Peyer's patch (tissue), 4 donors: ENCODE measurements at regions not wholly inside any gene's neighbourhood (a gene's known extent, or its start where the extent isn't known, plus 50 kb on each side); places are given as distances from the start of the nearest gene placed in this dataset.
A peak's percentile ranks its signal among the peaks of the same experiment; 100 is the strongest.

Source experiments
- DNase-seq, 3 donors: peaks; one replicate each; pipeline ENCODE4 v3.0.0-alpha.2; 2017 to 2019
- H3K27ac ChIP-seq, 4 donors: fragments of 200-600 bp; sonication (generic); one replicate each; pipeline ENCODE4 v1.5.1; 2016 to 2019
- H3K27me3 ChIP-seq, 2 donors: fragments of 200-600 bp; sonication (generic); one replicate each; pipeline ENCODE4 v1.5.1; 2019
- H3K36me3 ChIP-seq, 3 donors: fragments of 200-600 bp; sonication (generic); one replicate each; pipeline ENCODE4 v1.5.1; 2016 to 2019
- H3K4me1 ChIP-seq, 4 donors: fragments of 200-600 bp; sonication (generic); one replicate each; pipeline ENCODE4 v1.5.1; 2016 to 2019
- H3K4me3 ChIP-seq, 4 donors: fragments of 200-600 bp; sonication (generic); 1 replicate in 3 of 4; 2 replicates in 1 of 4; pipeline ENCODE4 v1.5.1; 2016 to 2019; ENCODE audit warnings: mild to moderate bottlenecking in 1 of 4
- H3K9me3 ChIP-seq, 4 donors: fragments of 200-600 bp; sonication (generic); one replicate each; pipeline ENCODE4 v1.5.1; 2016 to 2019; ENCODE audit warnings: mild to moderate bottlenecking in 1 of 4
- POLR2A ChIP-seq, 2 donors: fragments of 450-650 bp; IDR thresholded peaks; one replicate each; pipeline ENCODE4 v1.5.1; 2017; ENCODE audit warnings: antibody characterized with exemption in 2 of 2, mild to moderate bottlenecking in 2 of 2, moderate library complexity in 2 of 2
- TF ChIP-seq, protein P1 (sequence below), 6 experiments: fragments of 450-650 bp in 4 of 6; fragments of 200-600 bp in 2 of 6; sonication (generic) in 1 of 6; IDR thresholded peaks; one replicate each; pipeline ENCODE4 v1.5.1; 2017 to 2019; ENCODE audit warnings: antibody characterized with exemption in 6 of 6, mild to moderate bottlenecking in 3 of 6, moderate library complexity in 1 of 6

DNA sequence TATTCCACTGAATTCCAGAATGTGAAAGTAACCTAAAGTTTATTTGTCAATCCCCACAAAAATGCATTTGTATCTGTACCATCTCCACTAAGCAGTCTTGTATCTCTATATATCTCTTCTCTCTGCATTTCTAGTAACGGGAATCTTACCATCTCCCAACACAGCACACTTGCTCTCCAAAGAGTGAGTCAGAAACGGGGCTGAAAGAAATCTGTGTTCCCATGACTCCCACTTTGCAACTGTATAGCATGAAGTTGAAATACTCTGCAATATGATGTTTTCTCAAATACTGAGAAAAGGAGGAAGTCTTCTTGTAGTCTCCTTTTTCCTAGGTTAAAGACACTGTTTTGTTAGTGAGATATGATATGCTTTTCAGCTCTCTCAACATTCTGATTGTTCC lies 848.8 kb upstream of the ACO1 start:
- Histone ChIP-seq H3K4me3 (no peak overlapping the region), H3K27ac (no peak overlapping the region), H3K36me3 (no peaks in the 10 kb centered on the region), H3K4me1 (no peaks in the 10 kb centered on the region), H3K27me3 (no peaks in the 10 kb centered on the region), H3K9me3 (no peaks in the 10 kb centered on the region)
- DNase-seq: no peak
- TF ChIP-seq, protein P1, sequence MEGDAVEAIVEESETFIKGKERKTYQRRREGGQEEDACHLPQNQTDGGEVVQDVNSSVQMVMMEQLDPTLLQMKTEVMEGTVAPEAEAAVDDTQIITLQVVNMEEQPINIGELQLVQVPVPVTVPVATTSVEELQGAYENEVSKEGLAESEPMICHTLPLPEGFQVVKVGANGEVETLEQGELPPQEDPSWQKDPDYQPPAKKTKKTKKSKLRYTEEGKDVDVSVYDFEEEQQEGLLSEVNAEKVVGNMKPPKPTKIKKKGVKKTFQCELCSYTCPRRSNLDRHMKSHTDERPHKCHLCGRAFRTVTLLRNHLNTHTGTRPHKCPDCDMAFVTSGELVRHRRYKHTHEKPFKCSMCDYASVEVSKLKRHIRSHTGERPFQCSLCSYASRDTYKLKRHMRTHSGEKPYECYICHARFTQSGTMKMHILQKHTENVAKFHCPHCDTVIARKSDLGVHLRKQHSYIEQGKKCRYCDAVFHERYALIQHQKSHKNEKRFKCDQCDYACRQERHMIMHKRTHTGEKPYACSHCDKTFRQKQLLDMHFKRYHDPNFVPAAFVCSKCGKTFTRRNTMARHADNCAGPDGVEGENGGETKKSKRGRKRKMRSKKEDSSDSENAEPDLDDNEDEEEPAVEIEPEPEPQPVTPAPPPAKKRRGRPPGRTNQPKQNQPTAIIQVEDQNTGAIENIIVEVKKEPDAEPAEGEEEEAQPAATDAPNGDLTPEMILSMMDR (IDR thresholded peaks at IDR 0.05): no peak
- TF ChIP-seq POLR2A (IDR thresholded peaks at IDR 0.05): no peak

DNA sequence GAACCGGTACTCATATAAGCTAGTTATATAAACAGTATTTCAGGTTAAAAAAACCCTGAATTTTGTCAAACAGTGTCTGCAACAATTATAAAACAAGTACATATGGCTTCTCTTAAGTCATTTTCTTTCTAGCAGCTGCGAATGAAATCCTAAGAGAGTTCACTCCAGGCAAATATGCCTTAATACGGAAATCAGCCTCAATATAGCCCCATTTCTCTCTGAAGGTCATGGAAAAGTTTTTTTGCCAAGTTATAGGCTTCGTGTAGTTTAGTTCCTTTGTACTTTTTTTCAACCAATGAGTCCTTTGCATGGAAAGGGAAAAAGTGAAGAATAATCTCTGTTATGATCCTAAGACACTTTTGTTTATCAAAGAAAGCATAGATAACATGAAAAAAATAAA lies 848.0 kb upstream of the ACO1 start:
- Histone ChIP-seq H3K9me3 (no peaks in the 10 kb centered on the region), H3K27me3 (no peaks in the 10 kb centered on the region), H3K4me1 (no peaks in the 10 kb centered on the region), H3K4me3 (no peak overlapping the region), H3K27ac (no peak overlapping the region), H3K36me3 (no peaks in the 10 kb centered on the region)
- no peak for TF ChIP-seq POLR2A (IDR thresholded peaks at IDR 0.05)
- TF ChIP-seq, protein P1 (IDR thresholded peaks at IDR 0.05): no peak
- DNase-seq: no peak

DNA sequence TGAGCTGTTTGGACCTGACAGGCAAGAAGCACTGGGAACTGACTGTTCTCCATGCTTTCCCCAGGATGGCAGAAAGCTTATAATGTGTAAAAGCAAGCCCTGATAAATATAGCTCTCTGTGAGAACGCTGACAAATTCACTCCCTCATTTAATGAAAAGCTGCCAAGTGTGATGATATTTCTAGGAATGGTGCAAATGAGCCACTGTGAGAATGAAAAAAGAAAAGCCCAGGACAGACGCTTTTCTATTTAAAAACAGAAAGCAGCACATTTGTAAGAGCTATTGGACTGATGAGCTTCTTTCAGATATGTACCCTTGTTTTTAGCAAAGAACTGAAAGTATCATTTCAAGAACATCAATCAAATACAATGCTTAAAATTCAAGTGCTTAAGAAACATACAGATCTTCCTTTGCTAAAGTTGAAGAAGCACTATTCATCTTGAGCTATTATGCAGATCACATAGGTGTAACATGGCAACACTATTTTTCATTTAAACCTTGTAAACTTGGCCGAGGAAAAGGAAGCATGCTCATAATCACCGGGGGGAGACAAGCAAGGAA lies 842.6 kb upstream of the ACO1 start:
- H3K27me3 ChIP-seq: no peaks in the 10 kb centered on the region
- H3K4me3 ChIP-seq: no peak overlapping the region
- no peaks in the 10 kb centered on the region for H3K4me1 ChIP-seq
- no peak for DNase-seq
- H3K9me3 ChIP-seq: no peaks in the 10 kb centered on the region
- no peak overlapping the region for H3K27ac ChIP-seq
- TF ChIP-seq, protein P1 (IDR thresholded peaks at IDR 0.05): no peak
- no peak for TF ChIP-seq POLR2A (IDR thresholded peaks at IDR 0.05)
- H3K36me3 ChIP-seq: no peaks in the 10 kb centered on the region

DNA sequence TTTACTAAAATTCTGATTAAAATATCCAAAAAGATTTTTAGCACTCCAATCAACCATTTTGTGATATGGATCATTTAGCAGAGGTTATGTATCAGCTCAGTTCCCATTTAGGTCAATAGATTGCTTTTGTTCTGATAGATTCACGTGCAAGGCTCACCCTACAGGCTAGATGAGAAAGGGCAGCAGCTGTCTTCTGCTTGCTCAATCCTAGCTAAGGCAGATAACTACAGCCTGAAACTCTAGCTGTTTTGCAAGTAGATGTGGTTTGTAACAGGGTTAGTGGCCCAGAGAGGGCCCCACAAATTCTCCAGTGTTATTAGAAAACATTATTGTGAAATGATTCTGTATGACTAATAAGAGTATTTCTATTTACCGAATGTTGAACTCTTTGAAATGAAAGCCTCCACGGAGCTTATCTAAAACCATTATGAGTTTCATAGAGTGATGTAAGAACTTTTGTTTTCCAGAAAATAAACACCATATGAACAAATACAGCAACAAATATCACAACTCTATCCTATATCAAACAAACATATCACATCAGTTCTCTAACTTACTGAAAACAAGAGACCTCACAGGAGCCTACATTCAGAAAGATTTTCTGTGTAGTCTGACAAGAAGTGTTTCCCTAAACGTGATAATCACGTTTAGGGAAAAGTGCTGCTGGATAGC lies 841.9 kb upstream of the ACO1 start:
- Histone ChIP-seq H3K9me3 (no peaks in the 10 kb centered on the region), H3K27me3 (no peaks in the 10 kb centered on the region), H3K4me3 (no peak overlapping the region), H3K27ac (no peak overlapping the region), H3K4me1 (no peaks in the 10 kb centered on the region), H3K36me3 (no peaks in the 10 kb centered on the region)
- TF ChIP-seq POLR2A (IDR thresholded peaks at IDR 0.05): no peak
- TF ChIP-seq, protein P1 (IDR thresholded peaks at IDR 0.05): peak in 4 of 6 experiments; percentile 34 to 45 (median 40)
- DNase-seq: peak in 2 of 3 donors; percentile 15 to 58

DNA sequence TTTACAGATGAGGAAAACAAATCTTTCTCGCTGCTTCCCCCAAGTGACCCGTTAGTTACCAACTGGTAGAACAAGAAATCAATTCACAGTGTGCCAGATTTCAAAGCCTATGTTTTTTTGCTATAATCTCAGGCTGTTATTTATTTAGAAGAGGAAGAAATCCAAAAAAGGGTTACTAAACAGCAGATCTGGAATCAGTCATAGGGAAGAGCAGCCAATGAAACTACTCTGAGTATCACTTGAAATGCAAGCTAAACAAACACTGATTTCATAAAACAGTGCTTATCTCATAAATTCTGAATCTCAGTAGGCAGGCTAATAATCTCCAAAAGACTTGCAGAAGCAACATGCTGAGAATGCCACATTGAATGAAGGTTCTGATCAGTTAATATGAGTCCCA lies 829.5 kb upstream of the ACO1 start:
- H3K4me3 ChIP-seq: no peak overlapping the region

More for the DNA sequence above, 829.5 kb upstream of the ACO1 start:
- H3K9me3 ChIP-seq: no peaks in the 10 kb centered on the region
- H3K27ac ChIP-seq: no peak overlapping the region
- no peaks in the 10 kb centered on the region for H3K36me3 ChIP-seq
- no peak for DNase-seq
- H3K27me3 ChIP-seq: no peaks in the 10 kb centered on the region
- H3K4me1 ChIP-seq: no peaks in the 10 kb centered on the region
- TF ChIP-seq, protein P1 (IDR thresholded peaks at IDR 0.05): no peak
- no peak for TF ChIP-seq POLR2A (IDR thresholded peaks at IDR 0.05)
